ENCODE measurements at regions not wholly inside any gene's neighbourhood (a gene's known extent, or its start where the extent isn't known, plus 50 kb on each side); places are given as distances from the start of the nearest gene placed in this dataset.
"Not testable (repeated sequence)": the region's sequence is repeated elsewhere in the genome, so short reads cannot be mapped to it uniquely, and the experiment has no call there.

DNA sequence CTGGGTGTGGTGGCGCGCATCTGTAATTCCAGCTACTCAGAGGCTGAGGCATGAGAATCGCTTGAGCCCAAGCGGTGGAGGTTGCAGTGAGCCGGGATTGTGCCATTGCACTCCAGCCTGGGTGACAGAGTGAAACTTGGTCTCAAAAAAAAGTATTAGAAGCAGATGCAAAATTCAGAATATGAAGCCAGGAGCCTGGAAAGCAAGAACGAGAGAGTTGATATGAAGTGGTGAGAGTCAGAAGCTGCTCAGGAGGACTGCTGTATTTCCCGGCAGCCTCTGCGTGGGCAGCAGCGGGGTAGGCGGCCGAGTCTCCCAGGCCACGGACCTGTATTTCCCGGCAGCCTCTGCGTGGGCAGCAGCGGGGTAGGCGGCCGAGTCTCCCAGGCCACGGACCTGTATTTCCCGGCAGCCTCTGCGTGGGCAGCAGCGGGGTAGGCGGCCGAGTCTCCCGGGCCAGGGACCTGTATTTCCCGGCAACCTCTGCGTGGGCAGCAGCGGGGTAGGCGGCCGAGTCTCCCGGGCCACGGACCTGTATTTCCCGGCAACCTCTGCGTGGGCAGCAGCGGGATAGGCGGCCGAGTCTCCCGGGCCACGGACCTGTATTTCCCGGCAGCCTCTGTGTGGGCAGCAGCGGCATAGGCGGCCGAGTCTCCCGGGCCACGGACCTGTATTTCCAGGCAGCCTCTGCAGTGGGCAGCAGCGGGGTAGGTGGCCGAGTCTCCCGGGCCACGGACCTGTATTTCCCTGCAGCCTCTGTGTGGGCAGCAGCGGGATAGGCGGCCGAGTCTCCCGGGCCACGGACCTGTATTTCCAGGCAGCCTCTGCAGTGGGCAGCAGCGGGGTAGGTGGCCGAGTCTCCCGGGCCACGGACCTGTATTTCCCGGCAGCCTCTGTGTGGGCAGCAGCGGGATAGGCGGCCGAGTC is 145.2 kb upstream of the PITRM1 start:
- H3K4me3 Mint-ChIP-seq; H3K36me3 Mint-ChIP-seq (ENCODE audit: low read depth); CTCF ChIA-PET; H3K27ac Mint-ChIP-seq; H3K4me1 Mint-ChIP-seq; H3K27me3 Mint-ChIP-seq; POLR2A ChIA-PET; DNase-seq; H3K9me3 Mint-ChIP-seq: not testable (repeated sequence)

DNA sequence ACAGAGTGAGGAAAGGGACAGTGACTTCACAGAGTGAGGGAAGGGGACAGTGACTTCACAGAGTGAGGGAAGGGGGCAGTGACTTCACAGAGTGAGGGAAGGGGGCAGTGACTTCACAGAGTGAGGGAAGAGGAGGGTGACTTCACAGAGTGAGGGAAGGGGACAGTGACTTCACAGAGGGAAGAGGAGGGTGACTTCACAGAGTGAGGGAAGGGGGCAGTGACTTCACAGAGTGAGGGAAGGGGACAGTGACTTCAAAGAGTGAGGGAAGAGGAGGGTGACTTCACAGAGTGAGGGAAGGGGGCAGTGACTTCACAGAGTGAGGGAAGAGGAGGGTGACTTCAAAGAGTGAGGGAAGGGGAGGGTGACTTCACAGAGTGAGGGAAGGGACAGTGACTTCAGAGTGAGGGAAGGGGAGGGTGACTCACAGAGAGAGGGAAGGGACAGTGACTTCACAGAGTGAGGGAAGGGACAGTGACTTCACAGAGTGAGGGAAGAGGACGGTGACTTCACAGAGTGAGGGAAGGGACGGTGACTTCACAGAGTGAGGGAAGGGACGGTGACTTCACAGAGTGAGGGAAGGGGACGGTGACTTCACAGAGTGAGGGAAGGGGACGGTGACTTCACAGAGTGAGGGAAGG is 142.0 kb upstream of the PITRM1 start:
- peaks cover 16% of the 10 kb centered on the region for H3K27me3 Mint-ChIP-seq
- H3K4me1 Mint-ChIP-seq; POLR2A ChIA-PET; H3K4me3 Mint-ChIP-seq; H3K36me3 Mint-ChIP-seq (ENCODE audit: low read depth); H3K9me3 Mint-ChIP-seq; DNase-seq; CTCF ChIA-PET: not testable (repeated sequence)
- H3K27ac Mint-ChIP-seq: peak overlapping the region; percentile 25

DNA sequence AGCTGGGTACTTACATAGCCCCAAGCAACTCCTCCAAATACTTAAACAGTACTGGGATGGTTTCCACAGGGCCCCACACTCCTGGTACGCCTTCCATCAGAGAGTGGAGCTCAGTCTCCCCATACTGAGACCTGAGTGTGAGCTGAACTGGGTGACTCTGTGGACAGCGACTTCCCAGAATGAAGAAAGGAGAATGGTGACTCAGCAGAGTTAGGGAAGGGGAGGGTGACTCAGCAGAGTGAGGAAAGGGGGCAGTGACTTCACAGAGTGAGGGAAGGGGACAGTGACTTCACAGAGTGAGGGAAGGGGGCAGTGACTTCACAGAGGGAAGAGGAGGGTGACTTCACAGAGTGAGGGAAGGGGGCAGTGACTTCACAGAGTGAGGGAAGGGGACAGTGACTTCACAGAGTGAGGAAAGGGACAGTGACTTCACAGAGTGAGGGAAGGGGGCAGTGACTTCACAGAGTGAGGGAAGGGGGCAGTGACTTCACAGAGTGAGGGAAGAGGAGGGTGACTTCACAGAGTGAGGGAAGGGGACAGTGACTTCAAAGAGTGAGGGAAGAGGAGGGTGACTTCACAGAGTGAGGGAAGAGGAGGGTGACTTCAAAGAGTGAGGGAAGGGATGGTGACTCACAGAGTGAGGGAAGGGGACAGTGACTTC is 141.3 kb upstream of the PITRM1 start:
- CTCF ChIA-PET: interaction anchor here (0.6 kb wide), 1 partner anchor 17 kb away, joined by 4 read pairs; no protein-coding TSS in a partner anchor
- H3K36me3 Mint-ChIP-seq (ENCODE audit: low read depth); H3K9me3 Mint-ChIP-seq; POLR2A ChIA-PET; H3K4me3 Mint-ChIP-seq; H3K4me1 Mint-ChIP-seq; DNase-seq: not testable (repeated sequence)
- Mint-ChIP-seq H3K27me3 (peaks cover 15% of the 10 kb centered on the region), H3K27ac (peak overlapping the region; percentile 25)

DNA sequence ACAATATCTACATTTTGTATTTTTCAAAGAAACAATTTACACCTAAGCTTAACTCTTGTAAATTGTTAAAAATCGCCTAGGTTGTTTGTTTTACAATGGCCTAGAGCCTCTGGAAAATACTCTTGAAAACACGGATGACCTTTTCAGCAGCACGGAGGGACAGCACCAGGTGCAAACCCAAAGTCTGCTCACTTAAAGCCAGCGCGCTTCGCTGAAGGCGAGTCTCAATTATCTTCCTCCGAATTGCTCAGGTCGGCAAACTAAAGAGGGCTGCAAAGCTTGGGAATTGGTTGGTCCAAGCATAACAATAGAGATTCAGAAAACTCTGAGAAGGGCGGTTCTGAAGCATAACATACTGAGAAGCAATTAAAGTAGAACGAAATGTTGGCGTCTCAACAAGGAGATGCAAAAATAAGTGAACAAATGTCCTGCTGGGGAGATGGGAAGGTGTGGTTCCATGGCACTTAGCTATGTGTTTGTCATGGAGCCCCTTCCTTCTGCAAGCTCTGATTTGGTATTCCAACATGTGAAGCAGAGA is 139.9 kb upstream of the PITRM1 start:
- DNase-seq: no peak
- no peaks in the 10 kb centered on the region for H3K36me3 Mint-ChIP-seq (ENCODE audit: low read depth)
- peaks cover 15% of the 10 kb centered on the region for H3K27me3 Mint-ChIP-seq
- no peaks in the 10 kb centered on the region for H3K9me3 Mint-ChIP-seq
- no peak overlapping the region for H3K27ac Mint-ChIP-seq
- H3K4me3 Mint-ChIP-seq: no peak overlapping the region
- H3K4me1 Mint-ChIP-seq: no peaks in the 10 kb centered on the region
- ChIA-PET POLR2A (no interaction called here), CTCF (no interaction called here)

DNA sequence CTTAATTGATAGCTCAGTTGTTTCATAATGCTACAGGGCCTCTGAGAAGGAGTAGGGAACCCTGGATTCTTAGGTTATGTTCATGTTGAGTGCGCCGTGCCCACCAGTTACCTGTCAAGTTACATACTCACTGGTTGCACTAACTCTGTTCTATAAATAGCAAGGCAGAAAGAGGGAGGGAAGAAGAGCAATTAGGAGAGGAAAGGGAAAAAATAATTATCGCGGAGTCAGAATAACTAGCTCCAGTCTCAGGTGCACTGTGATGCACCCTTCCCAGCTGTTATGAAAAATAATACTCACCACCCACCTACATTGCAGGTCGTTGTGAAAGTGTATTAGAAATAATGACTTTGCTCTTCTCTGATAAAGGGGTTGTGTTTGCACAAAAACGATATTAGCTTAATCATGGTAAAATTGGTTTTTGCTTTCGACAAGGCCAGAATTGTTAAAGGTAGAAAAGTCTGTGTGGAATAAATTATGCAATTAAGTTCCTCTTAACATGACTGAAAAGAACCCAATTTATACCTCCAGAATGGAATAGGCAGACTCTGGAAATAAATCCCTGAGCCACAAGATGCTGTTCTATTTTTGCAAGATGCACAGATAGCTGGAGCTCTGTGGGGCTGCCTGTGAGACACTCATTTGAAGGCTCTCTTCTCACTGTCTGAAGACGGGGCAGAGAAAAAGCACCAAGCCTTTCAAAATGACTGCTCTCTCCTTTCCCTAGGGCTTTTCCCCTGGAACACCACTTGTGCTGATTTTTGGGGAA is 137.6 kb upstream of the PITRM1 start:
- CTCF ChIA-PET: interaction anchor here (1.1 kb wide), 1 partner anchor 9 kb away, joined by 5 read pairs; no protein-coding TSS in a partner anchor
- Mint-ChIP-seq H3K27ac (no peak overlapping the region), H3K9me3 (no peaks in the 10 kb centered on the region), H3K27me3 (peaks cover 22% of the 10 kb centered on the region), H3K4me3 (no peak overlapping the region), H3K36me3 (ENCODE audit: low read depth) (no peaks in the 10 kb centered on the region), H3K4me1 (no peaks in the 10 kb centered on the region)
- POLR2A ChIA-PET: no interaction called here
- DNase-seq: no peak

DNA sequence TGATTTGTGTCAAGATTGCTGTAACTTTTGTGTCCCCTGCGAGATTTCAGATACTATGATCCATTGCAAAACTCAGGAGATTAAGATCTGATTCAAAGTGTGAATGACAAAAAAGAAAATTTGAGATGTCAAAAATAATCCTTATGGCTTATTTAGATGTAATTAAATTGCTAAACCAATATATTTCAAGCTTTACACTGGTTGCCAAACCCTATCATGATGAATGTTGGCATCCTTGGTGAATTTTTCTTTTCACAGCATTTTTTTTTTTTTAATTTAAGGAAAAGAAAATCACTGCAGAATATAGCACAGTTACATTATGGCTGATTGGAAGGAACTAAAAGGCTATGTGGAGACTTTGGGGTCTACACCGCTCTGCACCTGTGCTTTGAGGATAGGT is 133.5 kb upstream of the PITRM1 start:
- Mint-ChIP-seq H3K4me1 (no peaks in the 10 kb centered on the region), H3K36me3 (ENCODE audit: low read depth) (no peaks in the 10 kb centered on the region), H3K9me3 (no peaks in the 10 kb centered on the region), H3K27me3 (peaks cover 21% of the 10 kb centered on the region), H3K27ac (no peak overlapping the region), H3K4me3 (no peak overlapping the region)
- DNase-seq: no peak
- CTCF ChIA-PET: no interaction called here
- POLR2A ChIA-PET: no interaction called here

DNA sequence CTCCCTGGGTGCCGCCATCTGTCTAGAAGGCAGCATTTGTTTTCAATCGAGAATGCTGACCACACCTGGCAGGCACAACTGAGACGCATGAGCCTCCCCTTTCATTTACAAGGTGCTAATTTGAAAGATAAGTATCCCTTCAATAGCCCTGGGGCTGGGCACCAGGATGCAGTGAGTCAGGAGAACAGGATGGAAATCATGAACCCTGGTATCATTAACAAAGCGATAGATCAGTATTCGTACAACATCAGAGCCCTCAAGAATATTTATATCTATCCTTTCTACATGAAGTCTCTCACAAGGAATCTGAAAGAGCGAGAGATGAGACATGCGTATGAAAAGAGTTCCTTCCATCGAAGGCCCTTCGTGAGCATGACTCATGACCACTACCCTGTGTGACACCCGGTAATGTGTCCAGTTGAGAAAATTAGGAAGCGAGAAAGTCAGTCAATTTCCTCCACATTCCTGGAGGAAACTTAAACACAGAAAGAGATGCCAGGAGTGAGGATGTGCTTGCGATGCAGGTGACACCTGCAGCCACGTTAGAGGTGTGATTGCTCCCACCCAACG is 123.1 kb upstream of the PITRM1 start:
- DNase-seq: no peak
- no peaks in the 10 kb centered on the region for H3K36me3 Mint-ChIP-seq (ENCODE audit: low read depth)
- H3K9me3 Mint-ChIP-seq: no peaks in the 10 kb centered on the region
- peaks cover 4% of the 10 kb centered on the region for H3K27me3 Mint-ChIP-seq
- ChIA-PET POLR2A (no interaction called here), CTCF (no interaction called here)
- no peak overlapping the region for H3K4me3 Mint-ChIP-seq
- no peak overlapping the region for H3K27ac Mint-ChIP-seq
- no peaks in the 10 kb centered on the region for H3K4me1 Mint-ChIP-seq

DNA sequence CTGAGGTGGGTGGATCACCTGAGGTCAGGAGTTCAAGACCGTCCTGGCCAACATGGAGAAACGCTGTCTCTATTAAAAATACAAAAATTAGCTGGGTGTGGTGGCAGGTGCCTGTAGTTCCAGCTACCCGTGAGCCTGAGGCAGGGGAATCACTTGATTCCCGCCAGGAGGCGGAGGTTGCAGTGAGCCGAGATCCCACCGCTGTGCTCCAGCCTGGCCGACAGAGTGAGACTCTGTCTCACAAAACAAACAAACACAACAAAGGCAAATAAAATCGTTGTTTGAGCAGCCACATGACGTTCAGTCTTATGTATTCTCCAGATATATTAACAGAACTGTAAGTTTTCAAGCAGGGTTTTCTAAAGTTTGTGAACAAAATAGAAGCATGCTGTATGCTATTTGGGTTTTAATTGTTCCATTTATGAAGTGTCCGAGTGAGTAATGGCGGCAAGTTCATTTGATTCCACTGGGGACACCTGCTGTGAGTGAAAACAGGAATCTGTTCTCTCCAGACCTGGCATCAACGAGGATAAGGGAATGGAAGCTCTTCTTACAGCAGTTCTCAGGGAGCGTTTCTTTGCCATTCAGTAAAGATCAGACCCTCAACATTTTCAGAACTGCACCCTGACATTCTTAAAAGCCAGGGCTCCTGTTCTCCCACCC is 122.5 kb upstream of the PITRM1 start:
- peaks cover 4% of the 10 kb centered on the region for H3K27me3 Mint-ChIP-seq
- ChIA-PET CTCF (no interaction called here), POLR2A (no interaction called here)
- DNase-seq: no peak
- H3K4me1 Mint-ChIP-seq: no peaks in the 10 kb centered on the region
- no peaks in the 10 kb centered on the region for H3K36me3 Mint-ChIP-seq (ENCODE audit: low read depth)
- no peak overlapping the region for H3K27ac Mint-ChIP-seq
- H3K9me3 Mint-ChIP-seq: no peaks in the 10 kb centered on the region
- no peak overlapping the region for H3K4me3 Mint-ChIP-seq

DNA sequence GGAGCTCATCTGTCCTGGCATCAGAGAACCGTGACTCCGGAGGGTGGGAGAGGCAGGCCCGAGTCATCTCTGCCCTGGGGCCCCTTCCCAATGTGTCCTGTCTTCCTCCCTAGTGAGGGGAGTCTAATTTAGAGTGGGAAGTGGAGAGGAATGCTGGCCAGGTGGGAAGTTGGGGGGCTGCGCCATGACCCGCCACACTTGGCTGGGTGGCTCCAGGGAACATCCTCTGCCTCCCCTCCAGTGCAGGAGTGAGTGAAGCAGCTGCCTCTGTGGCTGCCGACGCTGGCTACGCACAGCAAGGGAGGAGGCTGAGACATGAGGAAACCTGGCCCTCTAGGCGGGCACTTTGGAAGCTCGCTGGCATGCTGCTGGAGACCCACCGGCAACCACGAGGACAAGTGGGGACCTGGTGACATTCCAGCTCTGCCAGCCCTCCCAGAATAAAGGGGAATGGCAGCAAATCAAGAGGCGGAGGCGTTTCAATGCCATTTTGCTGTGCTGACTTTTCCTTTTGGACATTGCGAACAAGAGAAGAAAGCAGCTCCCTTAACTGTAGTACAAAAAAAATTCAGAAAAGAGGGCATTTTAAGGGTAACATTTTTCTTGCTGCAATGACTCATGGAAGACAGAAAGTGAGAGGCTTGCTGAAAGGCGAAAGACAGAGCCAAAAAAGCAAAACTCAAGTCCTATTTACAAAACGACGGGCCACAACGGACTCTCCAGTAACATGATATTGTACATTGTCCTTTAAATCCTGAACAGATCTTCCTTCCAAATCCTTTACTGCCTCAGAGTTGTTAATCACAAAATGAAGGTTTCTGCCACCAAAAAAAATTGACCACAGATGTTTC is 121.2 kb upstream of the PITRM1 start:
- Mint-ChIP-seq H3K36me3 (ENCODE audit: low read depth) (no peaks in the 10 kb centered on the region), H3K27me3 (peaks cover 4% of the 10 kb centered on the region), H3K27ac (no peak overlapping the region), H3K4me1 (no peaks in the 10 kb centered on the region), H3K9me3 (no peaks in the 10 kb centered on the region), H3K4me3 (no peak overlapping the region)
- CTCF ChIA-PET: interaction anchor here (0.7 kb wide), 2 partner anchors 58 to 1436 kb away, joined by 3 to 4 read pairs; no protein-coding TSS in a partner anchor
- POLR2A ChIA-PET: no interaction called here
- DNase-seq: no peak

DNA sequence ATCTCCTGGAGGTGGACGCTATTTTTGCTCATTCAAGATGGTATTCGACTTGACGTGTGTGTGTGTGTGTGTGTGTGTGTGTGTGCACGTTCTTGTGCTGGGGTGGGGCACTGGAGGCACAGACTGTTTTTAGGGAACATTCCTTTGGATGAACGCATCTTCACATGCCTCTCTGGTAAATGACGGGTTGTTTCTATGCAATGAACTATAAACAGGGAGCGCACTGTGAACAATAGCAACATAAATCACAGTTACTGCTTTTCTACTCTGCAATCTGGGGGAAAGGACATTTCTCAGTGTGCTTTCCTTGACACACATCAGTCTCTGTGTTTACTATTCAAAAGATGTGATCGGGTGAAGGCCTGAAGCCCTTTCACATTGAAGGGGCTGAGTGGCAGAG is 120.1 kb upstream of the PITRM1 start:
- Mint-ChIP-seq H3K36me3 (ENCODE audit: low read depth) (no peaks in the 10 kb centered on the region), H3K4me3 (no peak overlapping the region), H3K27ac (no peak overlapping the region), H3K9me3 (no peaks in the 10 kb centered on the region), H3K27me3 (peaks cover 4% of the 10 kb centered on the region), H3K4me1 (no peaks in the 10 kb centered on the region)
- ChIA-PET POLR2A (no interaction called here), CTCF (interaction anchor here (0.7 kb wide), 1 partner anchor 1437 kb away, joined by 3 read pairs; no protein-coding TSS in a partner anchor)
- no peak for DNase-seq

DNA sequence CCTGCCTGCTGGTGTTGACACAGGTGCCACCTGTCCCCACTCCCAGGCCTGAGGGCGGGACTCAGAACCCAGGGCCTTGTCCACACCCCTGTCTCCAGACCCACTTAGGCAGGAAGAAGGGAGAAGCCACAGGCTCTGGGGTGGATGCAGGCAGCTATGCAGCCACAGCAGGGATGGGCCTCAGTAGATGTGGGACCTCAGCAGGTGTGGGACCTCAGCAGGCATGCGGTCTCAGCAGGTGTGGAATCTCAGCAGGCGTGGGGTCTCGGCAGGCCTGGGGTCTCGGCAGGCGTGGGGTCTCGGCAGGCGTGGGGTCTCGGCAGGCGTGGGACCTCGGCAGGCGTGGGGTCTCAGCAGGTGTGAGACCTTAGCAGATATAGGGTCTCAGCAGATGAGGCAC is 118.0 kb upstream of the PITRM1 start:
- POLR2A ChIA-PET: no interaction called here
- no peak for DNase-seq
- CTCF ChIA-PET: no interaction called here
- H3K27me3 Mint-ChIP-seq: peaks cover 4% of the 10 kb centered on the region
- H3K36me3 Mint-ChIP-seq (ENCODE audit: low read depth): no peaks in the 10 kb centered on the region
- H3K4me1 Mint-ChIP-seq: no peaks in the 10 kb centered on the region
- H3K4me3 Mint-ChIP-seq: no peak overlapping the region
- no peaks in the 10 kb centered on the region for H3K9me3 Mint-ChIP-seq
- no peak overlapping the region for H3K27ac Mint-ChIP-seq
